GM12878 (cell line): ENCODE measurements at regions not wholly inside any gene's neighbourhood (a gene's known extent, or its start where the extent isn't known, plus 50 kb on each side); places are given as distances from the start of the nearest gene placed in this dataset.

ENCODE experiments used
- ATAC-seq: fragments of 200-7000 bp; cut with Tn5 transposase; 3 replicates; pipeline ENCODE4 v1.9.1; 2020; ENCODE audit warnings: mild to moderate bottlenecking, moderate library complexity
- BruUV-seq: library from RNA; stranded (reverse); fragments of 400-500 nt; replicated peaks from 2 replicates; lab custom pipeline; 2021; lab: Mats Ljungman, UMichigan
- CTCF ChIA-PET: fragments of 300-600 bp; sonication (Branson Sonifier 250); formaldehyde crosslinking; extraction: SDS; loops from one replicate; lab custom pipeline; 2021; ENCODE audit warnings: inconsistent platforms; lab: Yijun Ruan, JAX
- POLR2A ChIA-PET: fragments of 350-600 bp; formaldehyde crosslinking; extraction: SDS; loops from one replicate; lab custom pipeline; 2021; ENCODE audit warnings: inconsistent platforms; lab: Charles Lee
- RAD21 ChIA-PET: fragments of 300-600 bp; sonication (Branson Sonifier 250); formaldehyde crosslinking; loops from one replicate; lab custom pipeline; 2023; ENCODE audit warnings: antibody characterized with exemption; ENCODE audit not compliant: unreplicated experiment; lab: Charles Lee
- SMC1A ChIA-PET: fragments of 300-600 bp; sonication (Branson Sonifier 250); formaldehyde crosslinking; loops from one replicate; lab custom pipeline; 2023; ENCODE audit not compliant: unreplicated experiment, uncharacterized antibody; lab: Charles Lee
- DNase-seq: peaks from one replicate; pipeline ENCODE4 v3.0.0-alpha.2; 2011; ENCODE audit warnings: low read depth, low spot score
- FAIRE-seq: peaks from 3 replicates; lab custom pipeline; 2011; peaks lifted over from hg19 to GRCh38; lab: Jason Lieb, UNC
- H2AFZ ChIP-seq: 2 replicates; pipeline ENCODE4 v1.6.0; 2011; ENCODE audit warnings: low read depth, low read length, control low read depth; ENCODE audit not compliant: control insufficient read depth
- H3K27ac ChIP-seq: 2 replicates; pipeline ENCODE4 v1.5.1; 2011; ENCODE audit warnings: control low read depth; ENCODE audit not compliant: control insufficient read depth, insufficient read depth
- H3K27me3 ChIP-seq, 2 experiments: replicated peaks in 1 of 2; 2 replicates each; pipeline versions ENCODE4 v1.6.0 to v1.6.1; 2011; ENCODE audit warnings: low read length in 1 of 2; ENCODE audit not compliant: control insufficient read depth in 2 of 2, insufficient read depth in 2 of 2
- H3K36me3 ChIP-seq, 2 experiments: 2 replicates each; pipeline ENCODE4 v1.5.1; 2011; ENCODE audit warnings: low read length in 1 of 2; ENCODE audit not compliant: control insufficient read depth in 2 of 2, insufficient read depth in 2 of 2
- H3K4me1 ChIP-seq: 2 replicates; pipeline ENCODE4 v1.6.1; 2011; ENCODE audit warnings: mild to moderate bottlenecking, low read length, moderate library complexity, mixed read lengths; ENCODE audit not compliant: control insufficient read depth, insufficient read depth
- H3K4me2 ChIP-seq: 2 replicates; pipeline ENCODE4 v1.6.0; 2011; ENCODE audit warnings: control low read depth; ENCODE audit not compliant: control insufficient read depth, insufficient read depth
- H3K4me3 ChIP-seq: fragments of 200-600 bp; sonication (generic); 2 replicates; pipeline ENCODE4 v1.5.1; 2016
- H3K79me2 ChIP-seq: 2 replicates; pipeline ENCODE4 v1.6.0; 2011; ENCODE audit warnings: low read length; ENCODE audit not compliant: control insufficient read depth, insufficient read depth
- H3K9ac ChIP-seq: 2 replicates; pipeline ENCODE4 v1.8.0; 2011; ENCODE audit warnings: low read length, control low read depth, mixed read lengths; ENCODE audit not compliant: control insufficient read depth, insufficient read depth
- H3K9me3 ChIP-seq: replicated peaks from 3 replicates; pipeline ENCODE4 v1.5.1; 2011; ENCODE audit warnings: mild to moderate bottlenecking, low read length; ENCODE audit not compliant: control insufficient read depth, insufficient read depth
- H4K20me1 ChIP-seq: 2 replicates; pipeline ENCODE4 v1.6.0; 2011; ENCODE audit not compliant: control insufficient read depth, insufficient read depth
- BCL11A ChIP-seq: IDR thresholded peaks from 2 replicates; pipeline ENCODE4 v1.6.1; 2011; ENCODE audit warnings: low read depth, low read length
- CEBPB ChIP-seq, 2 experiments: fragments of 150-350 bp in 1 of 2; IDR thresholded peaks; 2 replicates each; pipeline ENCODE4 v1.6.1; 2012 to 2014; ENCODE audit warnings: low read depth in 2 of 2, low read length in 2 of 2, borderline replicate concordance in 1 of 2, inconsistent platforms in 1 of 2
- ETV6 ChIP-seq, 2 experiments: fragments of 450-650 bp in 1 of 2; IDR thresholded peaks in 1 of 2; conservative IDR thresholded peaks in 1 of 2; 2 replicates each; pipeline ENCODE4 v1.6.1; 2014; ENCODE audit warnings: antibody characterized with exemption in 1 of 2, borderline replicate concordance in 1 of 2, low read depth in 1 of 2, mild to moderate bottlenecking in 1 of 2, moderate library complexity in 1 of 2
- FOXM1 ChIP-seq: IDR thresholded peaks from 2 replicates; pipeline ENCODE4 v1.6.1; 2012; ENCODE audit warnings: low read depth, mild to moderate bottlenecking, inconsistent platforms, low read length, moderate library complexity
- KDM1A ChIP-seq: fragments of 200-600 bp; sonication (generic); IDR thresholded peaks from 2 replicates; pipeline ENCODE4 v1.6.1; 2016; ENCODE audit warnings: borderline replicate concordance
- MYB ChIP-seq: fragments of 150-350 bp; IDR thresholded peaks from 2 replicates; pipeline ENCODE4 v1.6.1; 2014; ENCODE audit warnings: mild to moderate bottlenecking, low read depth, low read length, borderline replicate concordance
- PML ChIP-seq: IDR thresholded peaks from 2 replicates; pipeline ENCODE4 v1.6.1; 2012; ENCODE audit warnings: low read length, inconsistent platforms
- RUNX3 ChIP-seq: IDR thresholded peaks from 2 replicates; pipeline ENCODE4 v1.6.1; 2012; ENCODE audit warnings: low read length, inconsistent platforms
- TCF12 ChIP-seq: IDR thresholded peaks from 2 replicates; pipeline ENCODE4 v1.6.1; 2011; ENCODE audit warnings: low read depth, mild to moderate bottlenecking, low read length
- WGBS: methylation state at CpG from one replicate; pipeline ENCODE4 v1.1.6; 2016; ENCODE audit warnings: low lambda C conversion rate; ENCODE audit not compliant: insufficient replicate concordance, insufficient coverage; ENCODE audit errors: missing lambda C conversion rate; 5-methylcytosine and 5-hydroxymethylcytosine counted together
- in situ Hi-C: fragments of 300-500 bp; cut with MboI; formaldehyde crosslinking; loops from 9 replicates; pipeline ENCODE4 v1.14.3; 2018; ENCODE audit warnings: mixed read lengths
- intact Hi-C: fragments of 100-400 bp; cut with micrococcal nuclease; formaldehyde crosslinking; loops from one replicate; pipeline ENCODE4 v1.14.2; 2022; ENCODE audit not compliant: unreplicated experiment
- TF ChIP-seq, protein P1 (sequence below): IDR thresholded peaks from 2 replicates; pipeline ENCODE4 v1.6.1; 2012; ENCODE audit warnings: mild to moderate bottlenecking, low read depth, low read length
- TF ChIP-seq, protein P2 (sequence below): fragments of 450-650 bp; IDR thresholded peaks from 2 replicates; pipeline ENCODE4 v1.6.1; 2017; ENCODE audit warnings: mild to moderate bottlenecking, moderate library complexity
- TF ChIP-seq, protein P3 (sequence below): fragments of 150-350 bp; IDR thresholded peaks from 2 replicates; pipeline ENCODE4 v1.6.1; 2016; ENCODE audit warnings: low read depth, low read length

DNA sequence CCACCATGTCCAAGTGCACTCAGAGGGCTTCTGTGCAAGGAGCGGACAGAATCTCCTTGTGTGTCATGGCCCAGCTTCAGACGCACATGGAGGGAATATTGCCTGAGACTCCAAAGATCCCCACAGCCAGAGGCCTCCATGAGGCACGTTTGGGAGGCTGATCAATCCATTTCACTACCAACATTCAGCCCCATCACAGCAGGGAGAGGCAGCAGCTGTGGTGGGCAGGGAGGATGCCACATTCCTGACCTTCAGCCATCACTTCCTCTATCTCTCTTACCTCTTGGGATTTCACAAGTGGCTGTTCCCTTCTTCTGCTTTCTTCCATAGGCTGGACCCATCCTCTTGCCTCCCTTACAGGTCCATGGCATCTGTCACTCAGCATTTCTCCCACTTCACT, 82.4 kb upstream of the MBNL2 start:
- no peak for FAIRE-seq
- Histone ChIP-seq H3K4me1 (no peaks in the 10 kb centered on the region), H4K20me1 (no peaks in the 10 kb centered on the region), H3K79me2 (no peaks in the 10 kb centered on the region), H3K27ac (no peak overlapping the region), H2AFZ (no peak overlapping the region), H3K4me3 (no peak overlapping the region), H3K27me3 (no peaks in the 10 kb centered on the region), H3K9me3 (no peaks in the 10 kb centered on the region), H3K4me2 (no peak overlapping the region), H3K9ac (no peak overlapping the region), H3K36me3 (no peaks in the 10 kb centered on the region)
- RAD21 ChIA-PET, result interaction anchor here (0.6 kb wide), 1 partner anchor 44 kb away, joined by 3 read pairs; no protein-coding TSS in a partner anchor
- ATAC-seq, result no peak
- no peak for DNase-seq
- intact Hi-C loops, result no loop called here
- in situ Hi-C loops, result no loop called here
- 52% methylated on average over 3 of the region's 3 CpGs for WGBS
- SMC1A ChIA-PET, result no interaction called here
- no TSS peak for BruUV-seq
- CTCF ChIA-PET, result interaction anchor here (3.7 kb wide), 1 partner anchor 30 kb away, joined by 23 read pairs; no protein-coding TSS in a partner anchor
- POLR2A ChIA-PET, result no interaction called here
- TF ChIP-seq, protein P1, sequence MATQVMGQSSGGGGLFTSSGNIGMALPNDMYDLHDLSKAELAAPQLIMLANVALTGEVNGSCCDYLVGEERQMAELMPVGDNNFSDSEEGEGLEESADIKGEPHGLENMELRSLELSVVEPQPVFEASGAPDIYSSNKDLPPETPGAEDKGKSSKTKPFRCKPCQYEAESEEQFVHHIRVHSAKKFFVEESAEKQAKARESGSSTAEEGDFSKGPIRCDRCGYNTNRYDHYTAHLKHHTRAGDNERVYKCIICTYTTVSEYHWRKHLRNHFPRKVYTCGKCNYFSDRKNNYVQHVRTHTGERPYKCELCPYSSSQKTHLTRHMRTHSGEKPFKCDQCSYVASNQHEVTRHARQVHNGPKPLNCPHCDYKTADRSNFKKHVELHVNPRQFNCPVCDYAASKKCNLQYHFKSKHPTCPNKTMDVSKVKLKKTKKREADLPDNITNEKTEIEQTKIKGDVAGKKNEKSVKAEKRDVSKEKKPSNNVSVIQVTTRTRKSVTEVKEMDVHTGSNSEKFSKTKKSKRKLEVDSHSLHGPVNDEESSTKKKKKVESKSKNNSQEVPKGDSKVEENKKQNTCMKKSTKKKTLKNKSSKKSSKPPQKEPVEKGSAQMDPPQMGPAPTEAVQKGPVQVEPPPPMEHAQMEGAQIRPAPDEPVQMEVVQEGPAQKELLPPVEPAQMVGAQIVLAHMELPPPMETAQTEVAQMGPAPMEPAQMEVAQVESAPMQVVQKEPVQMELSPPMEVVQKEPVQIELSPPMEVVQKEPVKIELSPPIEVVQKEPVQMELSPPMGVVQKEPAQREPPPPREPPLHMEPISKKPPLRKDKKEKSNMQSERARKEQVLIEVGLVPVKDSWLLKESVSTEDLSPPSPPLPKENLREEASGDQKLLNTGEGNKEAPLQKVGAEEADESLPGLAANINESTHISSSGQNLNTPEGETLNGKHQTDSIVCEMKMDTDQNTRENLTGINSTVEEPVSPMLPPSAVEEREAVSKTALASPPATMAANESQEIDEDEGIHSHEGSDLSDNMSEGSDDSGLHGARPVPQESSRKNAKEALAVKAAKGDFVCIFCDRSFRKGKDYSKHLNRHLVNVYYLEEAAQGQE, result no peak
- TF ChIP-seq FOXM1 (no peak), ETV6 (conservative IDR thresholded peaks at IDR 0.05 in 1 of 2, IDR thresholded peaks at IDR 0.05 in 1 of 2; ENCODE audit: borderline replicate concordance in 1 of 2, low read depth in 1 of 2) (no peak), MYB (no peak), RUNX3 (no peak), BCL11A (no peak), CEBPB (IDR thresholded peaks at IDR 0.05; ENCODE audit: borderline replicate concordance in 1 of 2, low read depth in 2 of 2, low read length in 2 of 2) (no peak), TCF12 (no peak), KDM1A (no peak), PML (no peak)
- TF ChIP-seq, protein P2, sequence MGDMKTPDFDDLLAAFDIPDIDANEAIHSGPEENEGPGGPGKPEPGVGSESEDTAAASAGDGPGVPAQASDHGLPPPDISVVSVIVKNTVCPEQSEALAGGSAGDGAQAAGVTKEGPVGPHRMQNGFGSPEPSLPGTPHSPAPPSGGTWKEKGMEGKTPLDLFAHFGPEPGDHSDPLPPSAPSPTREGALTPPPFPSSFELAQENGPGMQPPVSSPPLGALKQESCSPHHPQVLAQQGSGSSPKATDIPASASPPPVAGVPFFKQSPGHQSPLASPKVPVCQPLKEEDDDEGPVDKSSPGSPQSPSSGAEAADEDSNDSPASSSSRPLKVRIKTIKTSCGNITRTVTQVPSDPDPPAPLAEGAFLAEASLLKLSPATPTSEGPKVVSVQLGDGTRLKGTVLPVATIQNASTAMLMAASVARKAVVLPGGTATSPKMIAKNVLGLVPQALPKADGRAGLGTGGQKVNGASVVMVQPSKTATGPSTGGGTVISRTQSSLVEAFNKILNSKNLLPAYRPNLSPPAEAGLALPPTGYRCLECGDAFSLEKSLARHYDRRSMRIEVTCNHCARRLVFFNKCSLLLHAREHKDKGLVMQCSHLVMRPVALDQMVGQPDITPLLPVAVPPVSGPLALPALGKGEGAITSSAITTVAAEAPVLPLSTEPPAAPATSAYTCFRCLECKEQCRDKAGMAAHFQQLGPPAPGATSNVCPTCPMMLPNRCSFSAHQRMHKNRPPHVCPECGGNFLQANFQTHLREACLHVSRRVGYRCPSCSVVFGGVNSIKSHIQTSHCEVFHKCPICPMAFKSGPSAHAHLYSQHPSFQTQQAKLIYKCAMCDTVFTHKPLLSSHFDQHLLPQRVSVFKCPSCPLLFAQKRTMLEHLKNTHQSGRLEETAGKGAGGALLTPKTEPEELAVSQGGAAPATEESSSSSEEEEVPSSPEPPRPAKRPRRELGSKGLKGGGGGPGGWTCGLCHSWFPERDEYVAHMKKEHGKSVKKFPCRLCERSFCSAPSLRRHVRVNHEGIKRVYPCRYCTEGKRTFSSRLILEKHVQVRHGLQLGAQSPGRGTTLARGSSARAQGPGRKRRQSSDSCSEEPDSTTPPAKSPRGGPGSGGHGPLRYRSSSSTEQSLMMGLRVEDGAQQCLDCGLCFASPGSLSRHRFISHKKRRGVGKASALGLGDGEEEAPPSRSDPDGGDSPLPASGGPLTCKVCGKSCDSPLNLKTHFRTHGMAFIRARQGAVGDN, result no peak
- TF ChIP-seq, protein P3, sequence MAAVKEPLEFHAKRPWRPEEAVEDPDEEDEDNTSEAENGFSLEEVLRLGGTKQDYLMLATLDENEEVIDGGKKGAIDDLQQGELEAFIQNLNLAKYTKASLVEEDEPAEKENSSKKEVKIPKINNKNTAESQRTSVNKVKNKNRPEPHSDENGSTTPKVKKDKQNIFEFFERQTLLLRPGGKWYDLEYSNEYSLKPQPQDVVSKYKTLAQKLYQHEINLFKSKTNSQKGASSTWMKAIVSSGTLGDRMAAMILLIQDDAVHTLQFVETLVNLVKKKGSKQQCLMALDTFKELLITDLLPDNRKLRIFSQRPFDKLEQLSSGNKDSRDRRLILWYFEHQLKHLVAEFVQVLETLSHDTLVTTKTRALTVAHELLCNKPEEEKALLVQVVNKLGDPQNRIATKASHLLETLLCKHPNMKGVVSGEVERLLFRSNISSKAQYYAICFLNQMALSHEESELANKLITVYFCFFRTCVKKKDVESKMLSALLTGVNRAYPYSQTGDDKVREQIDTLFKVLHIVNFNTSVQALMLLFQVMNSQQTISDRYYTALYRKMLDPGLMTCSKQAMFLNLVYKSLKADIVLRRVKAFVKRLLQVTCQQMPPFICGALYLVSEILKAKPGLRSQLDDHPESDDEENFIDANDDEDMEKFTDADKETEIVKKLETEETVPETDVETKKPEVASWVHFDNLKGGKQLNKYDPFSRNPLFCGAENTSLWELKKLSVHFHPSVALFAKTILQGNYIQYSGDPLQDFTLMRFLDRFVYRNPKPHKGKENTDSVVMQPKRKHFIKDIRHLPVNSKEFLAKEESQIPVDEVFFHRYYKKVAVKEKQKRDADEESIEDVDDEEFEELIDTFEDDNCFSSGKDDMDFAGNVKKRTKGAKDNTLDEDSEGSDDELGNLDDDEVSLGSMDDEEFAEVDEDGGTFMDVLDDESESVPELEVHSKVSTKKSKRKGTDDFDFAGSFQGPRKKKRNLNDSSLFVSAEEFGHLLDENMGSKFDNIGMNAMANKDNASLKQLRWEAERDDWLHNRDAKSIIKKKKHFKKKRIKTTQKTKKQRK, result no peak
